HEK293 (cell line): ENCODE measurements at regions not wholly inside any gene's neighbourhood (a gene's known extent, or its start where the extent isn't known, plus 50 kb on each side); places are given as distances from the start of the nearest gene placed in this dataset.

Source experiments
- CTCF ChIP-seq: fragments of 450-650 bp; formaldehyde crosslinking; IDR thresholded peaks from 2 replicates; pipeline ENCODE4 v1.5.1; 2016; ENCODE audit warnings: missing biosample characterization, missing genetic modification characterization
- PRDM6 ChIP-seq: fragments of 450-650 bp; formaldehyde crosslinking; IDR thresholded peaks from 2 replicates; pipeline ENCODE4 v1.5.1; 2017; ENCODE audit warnings: missing biosample characterization, missing genetic modification characterization
- ZFHX2 ChIP-seq: fragments of 450-650 bp; formaldehyde crosslinking; conservative IDR thresholded peaks from 2 replicates; pipeline ENCODE4 v1.5.1; 2016; ENCODE audit warnings: missing biosample characterization, missing genetic modification characterization
- ZNF184 ChIP-seq: fragments of 450-650 bp; IDR thresholded peaks from 2 replicates; pipeline ENCODE4 v1.5.1; 2018; ENCODE audit warnings: missing biosample characterization, mild to moderate bottlenecking, missing genetic modification characterization
- ZNF280D ChIP-seq: fragments of 450-650 bp; formaldehyde crosslinking; IDR thresholded peaks from 2 replicates; pipeline ENCODE4 v1.5.1; 2016; ENCODE audit warnings: missing biosample characterization, missing genetic modification characterization
- ZNF324 ChIP-seq: fragments of 450-650 bp; formaldehyde crosslinking; IDR thresholded peaks from 2 replicates; pipeline ENCODE4 v1.5.1; 2016; ENCODE audit warnings: missing biosample characterization, missing genetic modification characterization
- ZNF362 ChIP-seq: fragments of 450-650 bp; formaldehyde crosslinking; IDR thresholded peaks from 2 replicates; pipeline ENCODE4 v1.5.1; 2016; ENCODE audit warnings: missing biosample characterization, missing genetic modification characterization
- ZNF391 ChIP-seq: fragments of 450-650 bp; formaldehyde crosslinking; IDR thresholded peaks from 2 replicates; pipeline ENCODE4 v1.5.1; 2016; ENCODE audit warnings: low read depth, missing biosample characterization, missing genetic modification characterization, borderline replicate concordance
- ZNF777 ChIP-seq: fragments of 450-650 bp; formaldehyde crosslinking; IDR thresholded peaks from 2 replicates; pipeline ENCODE4 v1.5.1; 2017; ENCODE audit warnings: missing biosample characterization, missing genetic modification characterization, borderline replicate concordance
- ZNF785 ChIP-seq: fragments of 450-650 bp; formaldehyde crosslinking; IDR thresholded peaks from 2 replicates; pipeline ENCODE4 v1.5.1; 2016; ENCODE audit warnings: missing biosample characterization, missing genetic modification characterization

DNA sequence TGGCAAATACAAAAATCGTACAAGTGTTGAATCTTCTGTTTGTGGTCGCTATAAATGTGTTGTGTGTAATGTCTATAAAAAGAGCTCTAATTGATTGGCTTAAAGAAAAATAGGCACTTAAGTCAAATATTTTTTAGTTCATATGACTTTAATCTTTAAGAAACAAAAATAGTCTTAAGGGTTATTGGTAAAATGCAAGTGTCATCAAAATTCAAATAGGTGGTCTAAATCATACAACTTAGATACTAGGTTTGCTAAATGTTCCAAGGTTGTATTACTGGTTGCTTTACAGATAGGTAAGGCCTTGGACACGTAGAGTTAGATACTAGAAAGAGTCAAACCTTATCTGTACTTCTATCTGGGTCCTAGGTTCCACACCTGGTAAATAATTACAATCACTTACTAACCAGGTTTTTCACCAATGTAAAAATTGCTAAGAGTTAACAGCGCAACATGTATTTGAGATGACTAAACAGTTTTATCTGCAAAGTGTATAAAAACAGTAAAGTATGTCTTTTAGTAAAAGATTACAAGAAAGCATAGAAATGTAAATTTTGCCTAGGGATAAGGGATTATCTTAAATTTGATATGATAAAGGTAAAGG is 91.1 kb upstream of the GNAZ start:
- TF ChIP-seq CTCF (tag by site-specific recombination) (no peak), ZFHX2 (tag by site-specific recombination) (no peak), ZNF184 (tag by site-specific recombination) (no peak), ZNF280D (tag by site-specific recombination) (no peak), PRDM6 (tag by site-specific recombination) (no peak), ZNF362 (no peak), ZNF785 (tag by site-specific recombination) (no peak), ZNF324 (tag by site-specific recombination) (no peak), ZNF391 (tag by site-specific recombination) (no peak), ZNF777 (tag by site-specific recombination) (no peak)
